Muscle of leg (tissue), 3 donors: ENCODE measurements at regions not wholly inside any gene's neighbourhood (a gene's known extent, or its start where the extent isn't known, plus 50 kb on each side); places are given as distances from the start of the nearest gene placed in this dataset.
"Not testable (repeated sequence)": the region's sequence is repeated elsewhere in the genome, so short reads cannot be mapped to it uniquely, and the experiment has no call there.

ENCODE experiments used
- DNase-seq: peaks from one replicate; pipeline ENCODE4 v3.0.0; 2013
- H3K27ac ChIP-seq: one replicate; pipeline ENCODE4 v1.5.1; 2013; ENCODE audit warnings: mild to moderate bottlenecking, low read length, control low read depth
- H3K27me3 ChIP-seq: one replicate; pipeline ENCODE4 v1.6.1; 2013; ENCODE audit warnings: low read length; ENCODE audit not compliant: control insufficient read depth, insufficient read depth
- H3K36me3 ChIP-seq: one replicate; pipeline ENCODE4 v1.6.1; 2013; ENCODE audit warnings: low read length; ENCODE audit not compliant: control insufficient read depth, insufficient read depth
- H3K4me1 ChIP-seq: one replicate; pipeline ENCODE4 v1.6.1; 2013; ENCODE audit warnings: low read length; ENCODE audit not compliant: control insufficient read depth, insufficient read depth
- H3K4me3 ChIP-seq: one replicate; pipeline ENCODE4 v1.5.1; 2013; ENCODE audit warnings: low read length, control low read depth
- H3K9me3 ChIP-seq: replicated peaks from 2 replicates; pipeline ENCODE4 v1.6.1; 2013; ENCODE audit warnings: low read depth, low read length; ENCODE audit not compliant: control insufficient read depth
- WGBS: methylation state at CpG from one replicate; pipeline ENCODE4 v1.1.5; 2013; ENCODE audit warnings: missing lambda C conversion rate; ENCODE audit not compliant: insufficient coverage; 5-methylcytosine and 5-hydroxymethylcytosine counted together

- Histone ChIP-seq H3K36me3 (no peaks in the 10 kb centered on the region), H3K4me3 (no peak overlapping the region), H3K4me1 (no peaks in the 10 kb centered on the region), H3K27ac (no peak overlapping the region), H3K9me3 (peaks cover 15% of the 10 kb centered on the region), H3K27me3 (no peaks in the 10 kb centered on the region)
- no peak for DNase-seq
- no CpG with 5 or more reads among the region's 5 CpGs for WGBS
These were observed 602.9 kb downstream of the TMEM121 start for GRCh38 chr14:106129274-106129673.

GRCh38 chr14:106129904-106130661 lies 603.7 kb downstream of the TMEM121 start:
- H3K9me3 ChIP-seq = peaks cover 18% of the 10 kb centered on the region
- not testable (repeated sequence) for H3K4me3 ChIP-seq, H3K36me3 ChIP-seq, H3K27me3 ChIP-seq, H3K27ac ChIP-seq, H3K4me1 ChIP-seq, DNase-seq
- 46% methylated on average over 2 of the region's 8 CpGs for WGBS

DNA sequence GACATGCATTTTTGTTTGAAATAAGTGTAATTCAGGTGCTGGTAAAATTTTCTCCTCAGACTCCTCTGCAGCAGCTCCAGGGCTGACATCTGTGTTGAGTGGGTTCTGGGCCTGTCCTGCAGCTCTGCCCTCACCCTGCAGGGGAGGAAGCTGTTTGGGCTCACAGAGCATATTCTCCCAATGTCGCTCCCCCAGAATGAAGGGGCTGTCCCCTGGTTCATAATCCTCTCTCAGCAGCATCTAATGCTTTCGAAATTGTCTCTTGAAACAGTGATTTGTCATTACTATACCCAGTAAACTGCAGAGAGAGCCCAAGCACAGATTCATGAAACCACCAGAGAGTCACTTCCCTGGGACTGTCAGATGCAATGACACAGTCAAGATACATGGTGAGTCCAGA lies 606.7 kb downstream of the TMEM121 start:
- H3K27me3 ChIP-seq = not testable (repeated sequence)
- WGBS = 50% methylated on average over 1 of the region's 2 CpGs

GRCh38 chr14:106134886-106135285 lies 608.5 kb downstream of the TMEM121 start:
- Histone ChIP-seq H3K27ac (no peak overlapping the region), H3K9me3 (peaks cover 4% of the 10 kb centered on the region), H3K36me3 (no peaks in the 10 kb centered on the region), H3K27me3 (no peaks in the 10 kb centered on the region), H3K4me1 (no peaks in the 10 kb centered on the region), H3K4me3 (no peak overlapping the region)
- DNase-seq = no peak
- WGBS = no CpG with 5 or more reads among the region's 5 CpGs

More for the DNA sequence above, 606.7 kb downstream of the TMEM121 start:
- not testable (repeated sequence) for H3K4me3 ChIP-seq, H3K4me1 ChIP-seq, DNase-seq, H3K36me3 ChIP-seq, H3K27ac ChIP-seq
- H3K9me3 ChIP-seq = peaks cover 13% of the 10 kb centered on the region

DNA sequence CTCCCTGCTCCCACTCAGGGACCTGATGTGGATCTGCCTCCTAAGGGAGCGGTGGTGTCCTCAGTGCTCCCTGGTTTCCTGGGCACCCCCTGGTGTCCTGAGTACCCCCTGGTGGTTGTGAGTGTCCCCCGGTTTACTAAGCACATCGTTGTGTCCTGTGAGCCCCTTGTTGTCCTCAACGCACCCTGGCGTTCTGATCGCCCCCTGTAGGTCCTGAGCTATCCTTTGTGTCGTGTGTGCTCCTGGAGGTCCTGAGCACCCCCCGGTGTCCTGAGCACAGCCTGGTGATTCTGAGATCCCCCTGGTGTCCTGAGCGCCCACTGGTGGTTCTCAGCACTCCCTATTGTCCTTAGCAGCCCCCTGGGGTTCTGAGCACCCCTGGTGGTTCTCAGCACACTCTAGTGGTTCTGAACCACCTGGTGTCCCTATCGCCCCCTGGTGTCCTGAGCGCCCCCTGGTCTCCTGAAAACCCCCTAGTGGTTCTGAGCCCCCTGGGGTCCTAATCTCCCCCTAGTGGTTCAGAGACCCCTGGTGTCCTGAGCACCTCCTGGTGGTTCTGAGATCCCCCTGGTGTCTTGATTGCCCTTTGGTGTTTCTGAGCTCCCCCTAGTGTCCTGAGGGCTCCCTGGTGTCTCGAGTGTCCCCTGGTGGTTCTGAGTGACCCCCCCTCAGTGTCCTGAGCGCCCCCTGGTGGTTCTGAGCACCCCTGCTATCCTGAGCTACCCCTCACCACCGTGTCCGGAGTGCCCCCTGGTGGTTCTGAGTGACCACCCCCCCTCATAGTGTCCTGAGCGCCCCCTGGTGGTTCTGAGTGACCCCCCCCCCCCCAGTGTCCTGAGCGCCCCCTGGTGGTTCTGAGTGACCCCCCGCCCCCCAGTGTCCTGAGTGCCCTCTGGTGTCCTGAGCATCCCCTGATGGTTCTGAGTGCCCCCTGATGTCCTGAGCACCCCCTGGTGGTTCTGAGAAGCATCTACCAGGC lies 615.1 kb downstream of the TMEM121 start:
- H3K4me1 ChIP-seq = no peaks in the 10 kb centered on the region
- WGBS = 84% methylated on average over 10 of the region's 18 CpGs
- DNase-seq = no peak

GRCh38 chr14:106145731-106146130 lies 619.3 kb downstream of the TMEM121 start:
- not testable (repeated sequence) for H3K27ac ChIP-seq, H3K4me1 ChIP-seq, H3K4me3 ChIP-seq, H3K27me3 ChIP-seq, DNase-seq, H3K36me3 ChIP-seq
- peaks cover 16% of the 10 kb centered on the region for H3K9me3 ChIP-seq
- 88% methylated on average over 4 of the region's 6 CpGs for WGBS

More for the DNA sequence above, 615.1 kb downstream of the TMEM121 start:
- H3K36me3 ChIP-seq = no peaks in the 10 kb centered on the region
- H3K4me3 ChIP-seq = no peak overlapping the region
- no peak overlapping the region for H3K27ac ChIP-seq
- H3K9me3 ChIP-seq = peaks cover 7% of the 10 kb centered on the region
- H3K27me3 ChIP-seq = no peaks in the 10 kb centered on the region

DNA sequence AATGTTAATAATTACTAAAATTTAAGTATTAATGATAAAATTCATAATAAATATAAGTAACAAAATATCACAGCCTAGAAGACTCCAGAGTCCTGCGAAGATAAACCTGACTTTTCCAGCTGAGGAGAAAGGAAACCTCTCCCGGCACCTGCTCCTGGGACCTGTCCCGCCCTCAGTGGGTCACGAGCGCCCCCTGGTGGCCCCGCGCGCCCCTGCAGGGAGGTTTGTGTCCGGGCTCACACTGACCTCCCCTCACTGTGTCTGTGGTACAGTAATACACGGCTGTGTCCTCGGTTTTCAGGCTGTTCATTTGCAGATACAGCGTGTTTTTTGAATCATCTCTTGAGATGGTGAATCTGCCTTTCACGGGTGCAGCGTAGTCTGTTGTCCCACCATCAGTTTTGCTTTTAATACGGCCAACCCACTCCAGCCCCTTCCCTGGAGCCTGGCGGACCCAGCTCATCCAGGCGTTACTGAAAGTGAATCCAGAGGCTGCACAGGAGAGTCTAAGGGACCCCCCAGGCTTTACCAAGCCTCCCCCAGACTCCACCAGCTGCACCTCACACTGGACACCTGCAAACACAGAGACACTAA lies 627.1 kb downstream of the TMEM121 start:
- not testable (repeated sequence) for H3K36me3 ChIP-seq, H3K27me3 ChIP-seq, H3K4me3 ChIP-seq, H3K4me1 ChIP-seq, H3K27ac ChIP-seq, DNase-seq
- WGBS = 27% methylated on average over 14 of the region's 17 CpGs
- peaks cover 19% of the 10 kb centered on the region for H3K9me3 ChIP-seq

GRCh38 chr14:106163316-106163715 lies 636.9 kb downstream of the TMEM121 start:
- Histone ChIP-seq H3K36me3 (no peaks in the 10 kb centered on the region), H3K27ac (no peak overlapping the region), H3K27me3 (no peaks in the 10 kb centered on the region), H3K4me3 (no peak overlapping the region), H3K4me1 (no peaks in the 10 kb centered on the region), H3K9me3 (peaks cover 15% of the 10 kb centered on the region)
- WGBS = no CpG with 5 or more reads among the region's 3 CpGs
- DNase-seq = no peak

- H3K27ac ChIP-seq, DNase-seq, H3K27me3 ChIP-seq, H3K36me3 ChIP-seq, H3K4me1 ChIP-seq, H3K4me3 ChIP-seq: not testable (repeated sequence)
- H3K9me3 ChIP-seq = peaks cover 15% of the 10 kb centered on the region
- 75% methylated on average over 1 of the region's 3 CpGs for WGBS
These were observed 637.4 kb downstream of the TMEM121 start for GRCh38 chr14:106163812-106164211.

GRCh38 chr14:106166232-106166631 lies 639.8 kb downstream of the TMEM121 start:
- no peaks in the 10 kb centered on the region for H3K4me1 ChIP-seq
- H3K9me3 ChIP-seq = peaks cover 15% of the 10 kb centered on the region
- 67% methylated on average over 3 of the region's 3 CpGs for WGBS
- no peak overlapping the region for H3K4me3 ChIP-seq
- no peak overlapping the region for H3K27ac ChIP-seq
- H3K27me3 ChIP-seq = no peaks in the 10 kb centered on the region
- DNase-seq = no peak
- no peaks in the 10 kb centered on the region for H3K36me3 ChIP-seq
